COLO668 (cell line): ENCODE measurements at regions not wholly inside any gene's neighbourhood (a gene's known extent, or its start where the extent isn't known, plus 50 kb on each side); places are given as distances from the start of the nearest gene placed in this dataset.

Source experiments
- DNase-seq: peaks from one replicate; lab custom pipeline; 2025; ENCODE audit not compliant: unreplicated experiment; lab: John Stamatoyannopoulos, UW

DNA sequence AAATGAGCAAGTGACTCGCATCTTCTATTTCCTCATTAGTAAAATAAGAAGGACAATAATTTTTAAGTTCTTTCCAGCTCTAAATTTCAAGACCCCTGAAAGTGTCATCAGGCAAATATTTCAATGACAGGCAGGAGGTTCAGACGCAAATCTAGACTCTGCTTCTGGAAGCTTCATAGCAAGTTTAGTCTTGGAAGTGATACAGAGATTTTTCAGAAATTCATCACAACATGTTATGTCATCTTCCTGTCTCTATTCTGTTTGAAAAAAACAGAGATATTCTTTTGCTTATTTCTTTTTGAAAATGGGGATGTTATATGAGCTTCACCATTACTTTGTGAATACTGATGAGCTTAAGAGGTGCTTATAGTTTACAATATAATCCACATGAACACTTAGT lies 74.0 kb downstream of the C3orf85 start:
- no peak for DNase-seq

DNA sequence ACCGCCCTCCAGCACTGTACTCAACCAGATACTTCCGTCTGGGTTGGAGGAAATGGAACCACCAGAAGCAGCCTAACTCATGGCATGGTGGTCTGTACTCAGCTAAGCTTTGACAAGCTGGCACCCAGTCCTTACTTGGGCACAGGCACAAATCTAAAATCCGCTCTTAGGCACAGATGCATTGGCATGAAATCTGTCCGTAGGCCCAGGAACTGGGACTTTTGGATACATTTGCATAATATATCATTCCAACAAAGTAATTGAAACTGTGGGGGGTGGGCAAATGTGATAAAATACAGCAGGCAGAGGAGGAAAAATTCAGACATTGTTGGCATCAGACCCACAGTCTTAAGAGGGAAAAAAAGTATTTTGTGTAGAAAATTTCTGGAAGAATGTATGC lies 75.4 kb downstream of the C3orf85 start:
- DNase-seq = no peak

DNA sequence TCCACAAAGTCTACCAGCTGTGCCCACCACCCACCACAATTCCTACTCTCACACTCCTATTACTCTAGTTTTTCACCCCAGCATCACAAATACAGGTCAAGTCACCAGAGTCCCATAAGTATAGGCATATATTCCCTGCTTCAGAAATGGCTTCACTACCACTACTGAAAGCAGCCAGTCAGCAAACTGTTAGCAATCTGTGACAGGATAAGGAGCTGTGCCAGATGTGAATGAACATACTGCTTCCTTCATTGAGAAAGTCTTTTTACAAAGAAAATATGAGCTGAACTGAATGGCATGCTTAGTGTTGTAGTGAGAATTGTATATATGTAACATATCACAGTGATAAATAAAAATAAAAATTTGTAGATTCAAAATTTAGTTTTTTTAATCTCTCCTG lies 76.8 kb downstream of the C3orf85 start:
- DNase-seq = no peak

DNA sequence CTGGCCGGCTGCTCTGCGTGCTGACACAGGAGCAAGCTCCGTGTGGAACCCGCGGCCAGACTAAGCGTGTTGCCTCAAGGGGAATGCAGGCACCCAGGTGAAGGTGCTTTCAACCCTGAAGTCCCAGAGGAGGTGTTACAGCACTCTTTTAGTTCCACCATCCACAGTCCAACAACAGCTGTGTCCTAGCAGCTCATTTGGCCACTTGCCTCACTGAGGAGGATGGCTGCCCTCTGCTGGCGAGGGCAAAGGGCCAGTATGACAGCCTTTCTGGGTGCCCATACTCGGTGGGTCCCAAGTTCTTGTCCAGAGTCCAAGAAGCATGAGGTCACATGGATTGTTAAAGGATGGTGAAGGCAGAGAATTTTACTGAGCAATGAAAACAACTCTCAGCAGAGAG lies 87.8 kb downstream of the C3orf85 start:
- peak; percentile 40 for DNase-seq

DNA sequence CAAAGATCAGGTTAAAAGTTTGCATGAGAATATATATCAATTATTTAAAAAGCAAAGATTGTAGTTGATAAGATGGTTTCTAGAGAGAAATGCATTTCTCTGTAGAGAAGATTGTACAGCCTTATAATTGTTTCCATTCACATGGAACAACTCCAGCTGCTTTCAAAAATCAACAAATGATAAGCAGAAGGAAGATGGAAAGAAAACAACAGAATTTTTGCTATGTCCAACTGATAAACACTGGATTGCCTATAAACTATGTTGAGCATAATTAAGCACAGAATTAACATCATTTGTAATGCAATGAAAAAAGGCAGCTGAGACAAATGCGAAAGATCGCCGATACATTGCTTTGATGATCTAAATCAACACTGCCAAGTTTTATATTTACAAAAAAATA lies 89.0 kb downstream of the C3orf85 start:
- no peak for DNase-seq

DNA sequence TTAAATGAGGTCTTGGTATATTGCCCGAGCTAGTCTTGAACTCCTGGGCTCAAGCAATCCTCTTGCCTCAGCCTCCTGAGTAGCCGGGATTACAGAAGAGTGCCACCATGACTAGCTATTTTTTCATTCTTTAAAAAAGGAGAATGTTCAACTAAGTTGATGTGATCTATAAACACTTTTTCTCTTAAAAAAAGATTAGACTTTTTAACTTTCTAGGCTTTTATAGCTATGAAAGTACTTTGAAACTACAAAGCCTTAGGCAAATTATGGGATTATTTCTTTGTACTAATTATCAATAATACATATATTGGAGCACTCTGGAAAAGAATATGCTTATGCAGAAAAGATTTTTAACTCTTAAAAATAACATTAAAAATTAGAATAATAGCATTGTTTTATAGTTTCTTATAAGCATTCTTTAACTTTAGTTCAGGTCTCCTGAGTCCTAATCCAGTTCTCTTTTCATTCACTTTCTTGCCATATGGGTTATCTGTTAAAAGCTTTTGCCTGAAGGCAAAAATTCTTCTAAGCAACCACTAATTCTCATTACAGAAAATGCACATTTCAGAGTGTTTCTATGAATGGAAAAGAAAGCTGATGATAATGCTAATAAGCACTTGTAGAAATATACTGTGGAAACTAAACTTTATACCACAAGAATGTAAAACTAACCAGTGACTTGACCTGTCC lies 87.8 kb downstream of the DPPA2 start:
- DNase-seq = no peak

DNA sequence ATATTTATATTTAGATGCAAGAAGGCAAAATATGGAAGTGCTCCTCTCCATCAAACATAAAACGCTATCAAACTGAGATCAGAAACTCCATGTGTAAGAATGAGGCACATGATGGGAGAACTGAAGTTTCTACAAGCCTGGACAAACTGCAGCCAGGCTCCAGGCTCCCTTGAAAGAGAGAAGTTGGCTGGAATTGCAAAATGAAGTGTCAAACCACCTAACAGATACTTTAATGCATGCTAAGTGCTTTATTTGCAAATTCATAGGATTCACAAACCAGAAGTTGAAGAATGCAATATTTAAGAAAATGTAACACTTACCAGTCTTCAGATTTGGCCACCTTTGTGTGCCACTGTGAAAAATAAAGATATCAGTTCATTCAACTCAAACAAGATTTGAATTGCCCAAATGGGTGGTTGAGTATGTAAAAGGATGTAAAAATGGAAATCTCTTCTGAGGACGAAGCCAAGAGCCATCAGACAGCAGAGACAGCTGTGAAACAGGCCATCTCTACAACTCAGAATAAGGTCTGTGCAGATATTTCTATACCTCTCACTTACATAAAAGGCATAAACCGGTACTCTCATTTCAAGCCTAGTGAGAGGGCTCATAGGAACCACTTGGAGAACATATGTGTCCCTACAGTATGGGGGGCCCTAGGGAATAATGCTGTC lies 87.0 kb downstream of the DPPA2 start:
- no peak for DNase-seq

DNA sequence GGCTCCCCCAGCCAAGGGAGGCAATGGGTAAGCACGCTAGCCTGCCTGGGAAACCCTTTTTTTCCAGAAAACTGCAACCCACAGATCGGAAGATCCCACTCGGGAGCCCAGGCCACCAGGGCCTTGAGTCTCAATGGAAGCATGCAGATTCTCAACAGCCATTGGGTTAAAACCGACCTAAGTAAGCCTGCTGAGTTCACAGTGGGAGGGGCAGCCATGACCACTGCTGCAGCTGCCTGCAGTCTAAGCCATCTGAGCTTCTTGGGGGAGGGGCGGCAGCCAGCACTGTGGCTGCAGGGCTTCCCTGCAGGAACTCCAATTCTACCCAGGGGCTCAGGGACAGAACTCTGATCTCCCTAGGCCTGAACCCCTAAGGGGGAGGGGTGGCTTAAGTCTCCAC lies 82.0 kb downstream of the DPPA2 start:
- no peak for DNase-seq

DNA sequence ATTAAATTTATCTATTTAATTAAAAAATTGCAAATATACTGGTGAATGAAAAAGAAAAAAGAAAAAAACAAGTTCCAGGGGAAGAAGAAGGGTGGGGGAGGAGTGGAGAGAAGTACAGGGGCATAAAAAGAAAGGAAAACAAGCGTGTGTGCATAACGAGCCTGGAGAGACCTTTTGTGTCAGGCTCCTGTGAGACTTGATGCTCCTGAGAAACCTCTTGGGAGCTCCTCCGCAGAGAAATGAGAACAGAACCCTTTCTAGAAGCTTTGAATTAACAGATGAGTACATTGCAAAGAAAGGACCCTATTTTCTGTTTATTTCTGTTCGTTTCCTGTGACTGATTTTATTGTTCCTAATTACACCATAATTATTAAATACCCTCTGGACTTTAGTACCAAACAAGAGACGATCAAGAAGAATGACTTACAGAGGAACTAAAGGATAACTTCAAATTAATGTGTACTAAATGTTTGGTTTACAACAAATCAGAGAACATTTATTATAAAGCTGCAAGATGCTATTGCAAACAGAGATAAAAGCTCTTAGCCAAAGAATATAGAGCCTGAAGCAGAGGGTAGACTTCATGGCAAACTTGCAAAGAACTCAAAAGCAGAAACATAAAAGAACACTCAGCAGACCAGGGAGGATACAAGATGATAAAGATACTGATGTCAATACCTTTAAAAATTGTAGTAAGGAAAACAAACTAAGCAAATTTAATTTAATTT lies 74.7 kb downstream of the DPPA2 start:
- no peak for DNase-seq

DNA sequence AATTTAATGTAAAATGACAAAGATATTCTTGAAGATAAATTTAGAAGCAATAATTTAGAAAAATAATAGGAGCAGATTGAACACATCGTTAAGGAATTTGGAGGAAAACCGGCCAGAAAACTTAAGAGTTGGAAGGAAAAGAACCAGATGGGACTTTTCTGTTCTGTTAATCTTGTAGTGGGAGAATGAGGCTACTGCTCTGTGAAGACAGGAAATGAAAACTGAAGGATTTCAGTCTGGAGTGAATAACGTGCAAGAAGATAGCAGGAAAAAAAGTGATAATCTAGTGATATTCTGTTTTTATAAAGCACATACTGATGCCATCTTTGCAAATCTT lies 74.2 kb downstream of the DPPA2 start:
- DNase-seq = no peak
